ENCODE measurements at regions not wholly inside any gene's neighbourhood (a gene's known extent, or its start where the extent isn't known, plus 50 kb on each side); places are given as distances from the start of the nearest gene placed in this dataset.

- no peak for TF ChIP-seq CTCF (IDR thresholded peaks at IDR 0.05)
- TF ChIP-seq POLR2AphosphoS5 (IDR thresholded peaks at IDR 0.05) = no peak
Observed at GRCh38 chr12:92039046-92039445, 106.6 kb downstream of the BTG1 start.
